SH-SY5Y (cell line): ENCODE measurements at regions not wholly inside any gene's neighbourhood (a gene's known extent, or its start where the extent isn't known, plus 50 kb on each side); places are given as distances from the start of the nearest gene placed in this dataset.

Experiments
- GATA2 ChIP-seq: IDR thresholded peaks from 2 replicates; pipeline ENCODE4 v1.6.1; 2011; ENCODE audit warnings: mild to moderate bottlenecking, low read depth, low read length
- GATA3 ChIP-seq: IDR thresholded peaks from 2 replicates; pipeline ENCODE4 v1.6.1; 2011; ENCODE audit warnings: low read depth, mild to moderate bottlenecking, low read length, moderate library complexity

- TF ChIP-seq GATA2 (no peak), GATA3 (no peak)
Measured at GRCh38 chr20:61149636-61150035, 102.4 kb upstream of the CDH4 start.
